SK-N-SH (cell line): ENCODE measurements at regions not wholly inside any gene's neighbourhood (a gene's known extent, or its start where the extent isn't known, plus 50 kb on each side); places are given as distances from the start of the nearest gene placed in this dataset.

Experiments used
- CTCF ChIA-PET: fragments of 300-600, 350-600 bp; formaldehyde crosslinking; extraction: SDS; loops from one replicate; lab custom pipeline; 2021; lab: Yijun Ruan, JAX
- POLR2A ChIA-PET: fragments of 350-600 bp; sonication (Branson Sonifier 250); formaldehyde crosslinking; extraction: SDS; loops from one replicate; lab custom pipeline; 2020; ENCODE audit warnings: antibody characterized with exemption, inconsistent platforms; lab: Yijun Ruan, JAX
- DNase-seq: peaks from one replicate; pipeline ENCODE4 v3.0.0; 2012
- H2AFZ ChIP-seq: fragments of 200-600 bp; sonication (generic); 2 replicates; pipeline ENCODE4 v1.8.1; 2016; ENCODE audit warnings: antibody characterized with exemption, mild to moderate bottlenecking, low read depth
- H3F3A ChIP-seq: fragments of 200-600 bp; sonication (generic); replicated peaks from 2 replicates; pipeline ENCODE3; 2016; ENCODE audit warnings: antibody characterized with exemption, mild to moderate bottlenecking; ENCODE audit not compliant: insufficient read depth
- H3K27ac ChIP-seq, 2 experiments: fragments of 200-500 bp in 1 of 2; fragments of 200-600 bp in 1 of 2; sonication (Bioruptor generic) in 1 of 2; sonication (generic), shearing (Covaris generic) in 1 of 2; 2 replicates each; pipeline versions ENCODE4 v1.5.1 to v1.6.1; 2014 to 2016; ENCODE audit warnings: low read depth in 2 of 2, inconsistent platforms in 1 of 2, low read length in 1 of 2, mild to moderate bottlenecking in 1 of 2, mixed read lengths in 1 of 2
- H3K27me3 ChIP-seq: fragments of 200-600 bp; sonication (generic), shearing (Covaris generic); 2 replicates; pipeline ENCODE4 v1.6.1; 2016; ENCODE audit warnings: mixed run types; ENCODE audit not compliant: insufficient read depth
- H3K36me3 ChIP-seq, 2 experiments: fragments of 200-500 bp in 1 of 2; fragments of 200-600 bp in 1 of 2; sonication (Bioruptor generic) in 1 of 2; sonication (generic) in 1 of 2; replicated peaks in 1 of 2; 2 replicates each; pipeline versions ENCODE3 to v1.5.1; 2014 to 2016; ENCODE audit warnings: low read length in 1 of 2, mild to moderate bottlenecking in 1 of 2; ENCODE audit not compliant: insufficient read depth in 2 of 2, control insufficient read depth in 1 of 2
- H3K4me1 ChIP-seq, 2 experiments: fragments of 200-500 bp in 1 of 2; fragments of 200-600 bp in 1 of 2; sonication (Bioruptor generic) in 1 of 2; sonication (generic), shearing (Covaris generic) in 1 of 2; 2 replicates each; pipeline versions ENCODE4 v1.5.1 to v1.6.1; 2014 to 2016; ENCODE audit warnings: low read depth in 1 of 2, low read length in 1 of 2, mixed run types in 1 of 2; ENCODE audit not compliant: insufficient read depth in 2 of 2, control insufficient read depth in 1 of 2
- H3K4me2 ChIP-seq: fragments of 200-600 bp; sonication (generic), shearing (Covaris generic); 2 replicates; pipeline ENCODE4 v1.6.1; 2017; ENCODE audit warnings: mixed run types
- H3K4me3 ChIP-seq, 2 experiments: fragments of 200-500 bp in 1 of 2; fragments of 200-600 bp in 1 of 2; sonication (Bioruptor generic) in 1 of 2; sonication (generic), shearing (Covaris generic) in 1 of 2; 2 replicates each; pipeline versions ENCODE4 v1.5.1 to v1.8.1; 2014 to 2016; ENCODE audit warnings: low read depth in 2 of 2, inconsistent platforms in 1 of 2, low read length in 1 of 2, mild to moderate bottlenecking in 1 of 2, mixed read lengths in 1 of 2, moderate library complexity in 1 of 2
- H3K79me2 ChIP-seq: fragments of 200-600 bp; sonication (generic); 2 replicates; pipeline ENCODE4 v1.8.1; 2017; ENCODE audit warnings: mild to moderate bottlenecking; ENCODE audit not compliant: insufficient read depth
- H3K9ac ChIP-seq: fragments of 200-600 bp; sonication (generic); 2 replicates; pipeline ENCODE4 v1.6.1; 2017; ENCODE audit warnings: mixed run types
- H3K9me2 ChIP-seq: fragments of 200-600 bp; sonication (generic); 2 replicates; pipeline ENCODE4 v1.6.1; 2017; ENCODE audit warnings: mixed run types
- H3K9me3 ChIP-seq: fragments of 200-600 bp; sonication (generic); 2 replicates; pipeline ENCODE4 v1.6.1; 2017; ENCODE audit warnings: mixed run types, mild to moderate bottlenecking, moderate library complexity
- H4K20me1 ChIP-seq: fragments of 200-600 bp; sonication (generic); 2 replicates; pipeline ENCODE4 v1.6.1; 2017; ENCODE audit warnings: mild to moderate bottlenecking, mixed run types; ENCODE audit not compliant: insufficient read depth
- CTCF ChIP-seq: fragments of 200-600 bp; sonication (generic); IDR thresholded peaks from 2 replicates; pipeline ENCODE4 v1.6.1; 2017; ENCODE audit warnings: antibody characterized with exemption, mild to moderate bottlenecking, moderate library complexity
- ELF1 ChIP-seq: IDR thresholded peaks from 2 replicates; pipeline ENCODE4 v1.4.0; 2012
- EZH2phosphoT487 ChIP-seq: fragments of 200-600 bp; sonication (generic); IDR thresholded peaks from 2 replicates; pipeline ENCODE4 v1.6.1; 2017; ENCODE audit warnings: low read depth, mixed run types, mild to moderate bottlenecking, antibody characterized with exemption, moderate library complexity, borderline replicate concordance
- FOSL2 ChIP-seq: IDR thresholded peaks from 2 replicates; pipeline ENCODE4 v1.4.0; 2012; ENCODE audit warnings: low read depth, mild to moderate bottlenecking, moderate library complexity, borderline replicate concordance
- FOXM1 ChIP-seq: IDR thresholded peaks from 2 replicates; pipeline ENCODE4 v1.4.0; 2012; ENCODE audit warnings: low read depth, mild to moderate bottlenecking
- GATA2 ChIP-seq: sonication (generic); formaldehyde crosslinking; IDR thresholded peaks from 2 replicates; pipeline ENCODE4 v1.5.0; 2020; ENCODE audit warnings: mild to moderate bottlenecking, missing genetic modification reagents
- JUND ChIP-seq: IDR thresholded peaks from 2 replicates; pipeline ENCODE4 v1.4.0; 2012
- NFIC ChIP-seq: IDR thresholded peaks from 2 replicates; pipeline ENCODE4 v1.4.0; 2012; ENCODE audit warnings: borderline replicate concordance
- NRF1 ChIP-seq: IDR thresholded peaks from 2 replicates; pipeline ENCODE4 v1.6.1; 2012; ENCODE audit warnings: low read depth, mild to moderate bottlenecking, low read length
- POLR2AphosphoS5 ChIP-seq: IDR thresholded peaks from 2 replicates; pipeline ENCODE4 v1.6.1; 2012; ENCODE audit warnings: low read depth, low read length
- RXRA ChIP-seq: IDR thresholded peaks from 2 replicates; pipeline ENCODE4 v1.4.0; 2012; ENCODE audit warnings: low read depth, mild to moderate bottlenecking, borderline replicate concordance
- SMC3 ChIP-seq: IDR thresholded peaks from 2 replicates; pipeline ENCODE4 v1.6.1; 2012; ENCODE audit warnings: low read depth, low read length, improper control_type of control experiment
- TAF1 ChIP-seq: IDR thresholded peaks from 2 replicates; pipeline ENCODE4 v1.6.1; 2012; ENCODE audit warnings: low read depth, mild to moderate bottlenecking, low read length, moderate library complexity, borderline replicate concordance
- TEAD4 ChIP-seq: IDR thresholded peaks from 2 replicates; pipeline ENCODE4 v1.4.0; 2012; ENCODE audit warnings: mild to moderate bottlenecking, borderline replicate concordance; ENCODE audit not compliant: insufficient read depth
- YY1 ChIP-seq: IDR thresholded peaks from 2 replicates; pipeline ENCODE4 v1.4.0; 2012; ENCODE audit warnings: low read depth, mild to moderate bottlenecking
- WGBS: methylation state at CpG from one replicate; pipeline ENCODE4 v1.1.6; 2017; ENCODE audit warnings: low lambda C conversion rate; 5-methylcytosine and 5-hydroxymethylcytosine counted together
- TF ChIP-seq, protein P1 (sequence below): IDR thresholded peaks from 2 replicates; pipeline ENCODE4 v1.4.0; 2012; ENCODE audit warnings: low read depth, borderline replicate concordance

DNA sequence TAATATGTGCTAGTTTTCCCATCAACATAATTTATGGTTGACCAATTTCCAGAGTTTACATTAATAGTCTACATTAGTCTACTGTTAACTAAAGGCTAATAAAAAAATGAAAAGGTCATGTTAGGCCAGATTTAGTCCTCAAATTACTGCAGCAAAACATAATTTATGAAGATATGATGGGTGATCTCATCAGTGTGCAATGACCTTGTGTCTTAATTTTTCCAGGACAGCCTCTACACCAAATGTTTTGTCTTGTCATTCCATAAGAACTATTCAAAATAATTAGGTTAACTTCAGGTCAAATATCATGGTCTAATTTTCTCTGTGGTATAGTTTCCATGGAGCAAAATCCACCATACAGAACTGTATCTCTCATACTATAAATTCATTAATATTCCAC lies 234.2 kb downstream of the COL12A1 start:
- no peak overlapping the region for H3K4me2 ChIP-seq
- H3F3A ChIP-seq: no peaks in the 10 kb centered on the region
- H3K79me2 ChIP-seq: no peaks in the 10 kb centered on the region
- H3K9ac ChIP-seq: no peak overlapping the region
- no peaks in the 10 kb centered on the region; the same call in 1 of the 2 replicates for H3K27me3 ChIP-seq
- TF ChIP-seq FOXM1 (no peak), GATA2 (no peak), TEAD4 (no peak), NFIC (no peak), RXRA (no peak)
- no peaks in the 10 kb centered on the region for H3K9me3 ChIP-seq
- no peak overlapping the region for H3K27ac ChIP-seq
- H2AFZ ChIP-seq: no peak overlapping the region
- H3K9me2 ChIP-seq: no peaks in the 10 kb centered on the region
- no peaks in the 10 kb centered on the region for H3K36me3 ChIP-seq
- ChIA-PET CTCF (no interaction called here), POLR2A (no interaction called here)
- no peak for DNase-seq
- H4K20me1 ChIP-seq: no peaks in the 10 kb centered on the region
- H3K4me3 ChIP-seq: no peak overlapping the region
- no peaks in the 10 kb centered on the region for H3K4me1 ChIP-seq

DNA sequence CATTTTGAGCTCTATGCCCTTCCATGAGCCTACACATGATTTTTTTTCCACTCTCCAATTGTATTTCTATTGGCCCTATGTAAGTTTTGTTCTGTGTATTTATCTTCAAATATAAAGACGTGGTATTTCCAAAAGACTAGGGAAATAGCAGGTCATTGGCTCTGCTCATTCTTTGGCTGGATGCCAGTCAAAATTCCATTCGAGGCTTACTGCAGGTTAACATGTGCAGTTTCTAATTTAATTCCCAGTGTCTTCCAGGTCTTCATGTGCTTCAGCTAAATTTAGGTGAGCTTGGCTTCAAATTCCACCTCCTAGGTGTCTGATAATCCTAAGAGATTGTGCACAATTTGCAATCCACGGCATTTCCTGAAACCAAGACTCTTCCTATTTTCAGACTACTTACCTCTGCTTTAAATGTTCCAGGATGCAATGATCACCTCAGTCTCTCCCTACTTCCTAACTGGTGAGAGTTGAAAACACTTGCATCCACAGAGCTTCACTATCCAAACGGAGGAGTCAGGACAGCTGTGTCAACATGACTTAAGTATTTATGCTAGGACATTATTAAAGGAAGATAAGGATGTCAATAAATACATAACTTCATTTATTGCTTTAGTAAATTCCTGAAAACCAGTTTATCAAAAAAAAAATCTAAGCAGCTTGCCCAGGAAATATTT lies 236.1 kb downstream of the COL12A1 start:
- POLR2A ChIA-PET: no interaction called here
- H3K36me3 ChIP-seq: no peaks in the 10 kb centered on the region
- WGBS: 0% methylated on average over 4 of the region's 4 CpGs

More for the DNA sequence above, 236.1 kb downstream of the COL12A1 start:
- no peaks in the 10 kb centered on the region for H3K9me3 ChIP-seq
- H3F3A ChIP-seq: no peaks in the 10 kb centered on the region
- no peak overlapping the region for H3K4me2 ChIP-seq
- H3K27me3 ChIP-seq: no peaks in the 10 kb centered on the region; the same call in 1 of the 2 replicates
- no peak for DNase-seq
- TF ChIP-seq POLR2AphosphoS5 (no peak), NRF1 (no peak), ELF1 (no peak), NFIC (no peak), TAF1 (no peak), JUND (no peak), FOSL2 (no peak), SMC3 (no peak), CTCF (no peak), YY1 (no peak), EZH2phosphoT487 (no peak), TEAD4 (no peak), RXRA (no peak)
- TF ChIP-seq, protein P1, sequence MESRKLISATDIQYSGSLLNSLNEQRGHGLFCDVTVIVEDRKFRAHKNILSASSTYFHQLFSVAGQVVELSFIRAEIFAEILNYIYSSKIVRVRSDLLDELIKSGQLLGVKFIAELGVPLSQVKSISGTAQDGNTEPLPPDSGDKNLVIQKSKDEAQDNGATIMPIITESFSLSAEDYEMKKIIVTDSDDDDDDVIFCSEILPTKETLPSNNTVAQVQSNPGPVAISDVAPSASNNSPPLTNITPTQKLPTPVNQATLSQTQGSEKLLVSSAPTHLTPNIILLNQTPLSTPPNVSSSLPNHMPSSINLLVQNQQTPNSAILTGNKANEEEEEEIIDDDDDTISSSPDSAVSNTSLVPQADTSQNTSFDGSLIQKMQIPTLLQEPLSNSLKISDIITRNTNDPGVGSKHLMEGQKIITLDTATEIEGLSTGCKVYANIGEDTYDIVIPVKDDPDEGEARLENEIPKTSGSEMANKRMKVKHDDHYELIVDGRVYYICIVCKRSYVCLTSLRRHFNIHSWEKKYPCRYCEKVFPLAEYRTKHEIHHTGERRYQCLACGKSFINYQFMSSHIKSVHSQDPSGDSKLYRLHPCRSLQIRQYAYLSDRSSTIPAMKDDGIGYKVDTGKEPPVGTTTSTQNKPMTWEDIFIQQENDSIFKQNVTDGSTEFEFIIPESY: no peak
- TF ChIP-seq, all 33 proteins: peak for 0
- no peak overlapping the region for H2AFZ ChIP-seq
- H3K4me3 ChIP-seq: no peak overlapping the region
- no peak overlapping the region for H3K9ac ChIP-seq
- CTCF ChIA-PET: interaction anchor here (0.7 to 2.0 kb wide), 2 partner anchors 16 to 239 kb away, joined by 3 to 4 read pairs; no protein-coding TSS in a partner anchor
- H3K4me1 ChIP-seq: no peaks in the 10 kb centered on the region
- no peaks in the 10 kb centered on the region for H3K79me2 ChIP-seq
- H4K20me1 ChIP-seq: no peaks in the 10 kb centered on the region
- H3K27ac ChIP-seq: no peak overlapping the region
- no peaks in the 10 kb centered on the region for H3K9me2 ChIP-seq
